DND-41 (cell line): ENCODE measurements at regions not wholly inside any gene's neighbourhood (a gene's known extent, or its start where the extent isn't known, plus 50 kb on each side); places are given as distances from the start of the nearest gene placed in this dataset.
"Not testable (repeated sequence)": the region's sequence is repeated elsewhere in the genome, so short reads cannot be mapped to it uniquely, and the experiment has no call there.

Experiments used
- ATAC-seq: fragments of 200-7000 bp; cut with Tn5 transposase; 3 replicates; pipeline ENCODE4 v1.9.1; 2021; ENCODE audit warnings: low read depth; ENCODE audit not compliant: insufficient read depth
- DNase-seq: peaks from one replicate; pipeline ENCODE4 v3.0.0-alpha.2; 2020
- H2AFZ ChIP-seq: 2 replicates; pipeline ENCODE4 v1.6.0; 2012; ENCODE audit warnings: low read depth, low read length
- H3K27ac ChIP-seq: 2 replicates; pipeline ENCODE4 v1.5.1; 2012; ENCODE audit warnings: low read length, inconsistent platforms
- H3K27me3 ChIP-seq: fragments of 200-600 bp; sonication (generic); 2 replicates; pipeline ENCODE4 v1.6.0; 2012; ENCODE audit warnings: low read length, mild to moderate bottlenecking, inconsistent platforms; ENCODE audit not compliant: insufficient read depth, poor library complexity
- H3K36me3 ChIP-seq: 2 replicates; pipeline ENCODE4 v1.5.1; 2012; ENCODE audit warnings: low read length, inconsistent platforms; ENCODE audit not compliant: insufficient read depth
- H3K4me1 ChIP-seq: 2 replicates; pipeline ENCODE4 v1.5.1; 2012; ENCODE audit warnings: mild to moderate bottlenecking, low read length; ENCODE audit not compliant: insufficient read depth
- H3K4me2 ChIP-seq: 2 replicates; pipeline ENCODE4 v1.6.0; 2012; ENCODE audit warnings: mild to moderate bottlenecking, moderate library complexity, low read length, inconsistent platforms; ENCODE audit not compliant: insufficient read depth
- H3K4me3 ChIP-seq, 2 experiments: fragments of 200-600 bp in 1 of 2; shearing (Covaris generic) in 1 of 2; 2 replicates each; pipeline ENCODE4 v1.5.1; 2012 to 2016; ENCODE audit warnings: inconsistent platforms in 2 of 2, low read length in 2 of 2, mild to moderate bottlenecking in 2 of 2, low read depth in 1 of 2, moderate library complexity in 1 of 2
- H3K79me2 ChIP-seq: 2 replicates; pipeline ENCODE4 v1.6.0; 2012; ENCODE audit warnings: low read length, inconsistent platforms; ENCODE audit not compliant: insufficient read depth
- H3K9ac ChIP-seq: 2 replicates; pipeline ENCODE4 v1.6.0; 2012; ENCODE audit warnings: low read depth, mild to moderate bottlenecking, inconsistent platforms, low read length, moderate library complexity
- H3K9me3 ChIP-seq: 2 replicates; pipeline ENCODE4 v1.5.1; 2012; ENCODE audit warnings: low read length, moderate library complexity, mild to moderate bottlenecking, inconsistent platforms; ENCODE audit not compliant: insufficient read depth, severe bottlenecking
- H4K20me1 ChIP-seq: 2 replicates; pipeline ENCODE4 v1.6.0; 2012; ENCODE audit warnings: low read length; ENCODE audit not compliant: insufficient read depth
- EZH2 ChIP-seq: IDR thresholded peaks from 3 replicates; pipeline ENCODE4 v1.6.1; 2012; ENCODE audit warnings: borderline replicate concordance, low read depth, mild to moderate bottlenecking, moderate library complexity, low read length, inconsistent platforms; ENCODE audit not compliant: severe bottlenecking
- TF ChIP-seq, protein P1 (sequence below): IDR thresholded peaks from 2 replicates; pipeline ENCODE4 v1.5.1; 2012; ENCODE audit warnings: borderline replicate concordance, low read length, moderate library complexity, mild to moderate bottlenecking; ENCODE audit not compliant: poor library complexity, severe bottlenecking; ENCODE audit errors: extremely low read depth

DNA sequence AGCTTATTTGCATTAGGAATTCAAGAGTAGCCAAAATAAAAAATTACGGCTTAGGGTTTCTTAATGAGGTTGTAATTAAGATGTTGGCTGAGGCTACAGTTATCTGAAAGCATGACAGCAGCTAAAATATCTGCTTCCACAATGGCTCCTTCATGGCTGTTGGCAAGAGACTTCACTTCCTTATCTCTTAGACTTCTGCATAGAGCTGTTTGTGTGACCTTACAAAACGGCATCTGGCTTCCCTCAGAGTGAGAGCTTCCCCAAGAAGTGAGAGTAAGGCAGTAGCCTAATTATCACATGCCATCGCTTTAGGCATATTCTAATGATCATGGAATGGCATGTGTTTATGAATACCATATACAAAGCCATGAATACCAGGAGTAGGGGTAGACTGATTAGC is 57.6 kb downstream of the CCDC59 start:
- Histone ChIP-seq H2AFZ (no peak overlapping the region), H3K36me3 (no peaks in the 10 kb centered on the region)
- no peak for DNase-seq

DNA sequence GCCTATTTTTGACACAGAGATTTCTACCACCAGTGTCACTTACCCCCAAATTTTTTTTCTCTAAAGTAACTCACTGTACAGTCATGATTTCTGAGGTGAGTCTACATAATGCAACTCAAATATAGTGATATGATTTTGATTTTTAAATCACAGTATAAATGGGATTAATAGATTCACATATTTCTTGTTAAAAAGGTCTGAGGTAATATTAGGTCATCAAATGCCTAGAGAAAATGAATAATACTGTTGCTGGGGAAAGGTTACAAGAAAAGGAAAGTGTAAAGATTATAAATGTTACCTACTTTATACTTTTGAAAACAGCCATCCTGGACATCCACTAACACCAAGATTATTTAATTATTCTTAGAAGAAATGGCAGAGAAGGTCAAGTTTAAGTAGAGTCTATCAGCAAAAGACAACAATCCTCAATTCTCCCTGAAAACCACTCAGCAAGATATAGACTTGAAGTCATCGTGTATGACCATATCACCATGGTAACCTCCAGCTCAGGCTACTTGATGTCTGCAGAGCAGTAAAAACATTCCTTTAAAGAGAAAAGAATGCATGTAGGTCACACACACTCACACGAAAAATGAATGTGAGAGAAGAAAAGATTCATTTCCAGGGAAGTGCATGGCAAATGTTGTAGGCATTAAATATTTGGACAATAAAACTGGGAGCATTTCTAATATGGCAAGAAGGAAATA is 58.7 kb downstream of the CCDC59 start:
- TF ChIP-seq, protein P1, sequence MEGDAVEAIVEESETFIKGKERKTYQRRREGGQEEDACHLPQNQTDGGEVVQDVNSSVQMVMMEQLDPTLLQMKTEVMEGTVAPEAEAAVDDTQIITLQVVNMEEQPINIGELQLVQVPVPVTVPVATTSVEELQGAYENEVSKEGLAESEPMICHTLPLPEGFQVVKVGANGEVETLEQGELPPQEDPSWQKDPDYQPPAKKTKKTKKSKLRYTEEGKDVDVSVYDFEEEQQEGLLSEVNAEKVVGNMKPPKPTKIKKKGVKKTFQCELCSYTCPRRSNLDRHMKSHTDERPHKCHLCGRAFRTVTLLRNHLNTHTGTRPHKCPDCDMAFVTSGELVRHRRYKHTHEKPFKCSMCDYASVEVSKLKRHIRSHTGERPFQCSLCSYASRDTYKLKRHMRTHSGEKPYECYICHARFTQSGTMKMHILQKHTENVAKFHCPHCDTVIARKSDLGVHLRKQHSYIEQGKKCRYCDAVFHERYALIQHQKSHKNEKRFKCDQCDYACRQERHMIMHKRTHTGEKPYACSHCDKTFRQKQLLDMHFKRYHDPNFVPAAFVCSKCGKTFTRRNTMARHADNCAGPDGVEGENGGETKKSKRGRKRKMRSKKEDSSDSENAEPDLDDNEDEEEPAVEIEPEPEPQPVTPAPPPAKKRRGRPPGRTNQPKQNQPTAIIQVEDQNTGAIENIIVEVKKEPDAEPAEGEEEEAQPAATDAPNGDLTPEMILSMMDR: no peak
- TF ChIP-seq EZH2: no peak
- H3K4me1 ChIP-seq: no peaks in the 10 kb centered on the region
- no peak for ATAC-seq
- no peaks in the 10 kb centered on the region for H3K27me3 ChIP-seq
- DNase-seq: no peak
- no peaks in the 10 kb centered on the region for H3K9me3 ChIP-seq
- no peaks in the 10 kb centered on the region for H3K36me3 ChIP-seq
- no peak overlapping the region for H3K9ac ChIP-seq
- no peaks in the 10 kb centered on the region for H3K79me2 ChIP-seq
- H3K27ac ChIP-seq: no peak overlapping the region
- H3K4me3 ChIP-seq: no peak overlapping the region
- H3K4me2 ChIP-seq: no peak overlapping the region
- no peak overlapping the region for H2AFZ ChIP-seq
- H4K20me1 ChIP-seq: no peaks in the 10 kb centered on the region

More for the DNA sequence above, 57.6 kb downstream of the CCDC59 start:
- no peak overlapping the region for H3K9ac ChIP-seq
- no peak overlapping the region for H3K27ac ChIP-seq
- no peaks in the 10 kb centered on the region for H4K20me1 ChIP-seq
- H3K4me1 ChIP-seq: no peaks in the 10 kb centered on the region
- no peak overlapping the region for H3K4me2 ChIP-seq
- no peak for ATAC-seq
- H3K27me3 ChIP-seq: no peaks in the 10 kb centered on the region
- no peaks in the 10 kb centered on the region for H3K79me2 ChIP-seq
- H3K4me3 ChIP-seq: no peak overlapping the region
- TF ChIP-seq, protein P1: no peak
- no peak for TF ChIP-seq EZH2
- H3K9me3 ChIP-seq: no peaks in the 10 kb centered on the region

DNA sequence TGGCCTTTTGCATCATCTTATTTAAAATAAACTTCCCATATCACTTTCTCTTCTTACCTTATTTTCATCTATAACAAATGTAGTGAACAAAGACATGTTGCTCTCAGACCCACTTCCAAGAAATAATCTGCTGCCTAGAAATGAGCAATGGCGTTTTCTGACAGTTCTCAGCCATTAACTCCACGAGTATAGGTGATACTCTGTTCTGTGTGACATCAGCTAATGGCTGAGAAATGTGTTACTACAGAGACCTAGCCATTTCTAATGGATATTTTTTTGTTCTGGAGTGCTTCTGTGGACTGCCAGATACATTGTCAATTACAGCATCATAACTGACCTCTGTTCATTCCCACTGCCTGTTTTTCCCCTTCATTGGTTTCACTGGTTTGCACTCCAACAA is 67.8 kb downstream of the CCDC59 start:
- no peak for TF ChIP-seq EZH2
- TF ChIP-seq, protein P1: no peak
- Histone ChIP-seq H4K20me1 (no peaks in the 10 kb centered on the region), H3K79me2 (no peaks in the 10 kb centered on the region), H3K4me1 (no peaks in the 10 kb centered on the region), H3K9ac (no peak overlapping the region), H3K9me3 (no peaks in the 10 kb centered on the region), H3K27ac (no peak overlapping the region), H3K27me3 (no peaks in the 10 kb centered on the region), H2AFZ (no peak overlapping the region), H3K36me3 (no peaks in the 10 kb centered on the region), H3K4me2 (no peak overlapping the region), H3K4me3 (no peak overlapping the region)
- no peak for DNase-seq
- ATAC-seq: no peak

DNA sequence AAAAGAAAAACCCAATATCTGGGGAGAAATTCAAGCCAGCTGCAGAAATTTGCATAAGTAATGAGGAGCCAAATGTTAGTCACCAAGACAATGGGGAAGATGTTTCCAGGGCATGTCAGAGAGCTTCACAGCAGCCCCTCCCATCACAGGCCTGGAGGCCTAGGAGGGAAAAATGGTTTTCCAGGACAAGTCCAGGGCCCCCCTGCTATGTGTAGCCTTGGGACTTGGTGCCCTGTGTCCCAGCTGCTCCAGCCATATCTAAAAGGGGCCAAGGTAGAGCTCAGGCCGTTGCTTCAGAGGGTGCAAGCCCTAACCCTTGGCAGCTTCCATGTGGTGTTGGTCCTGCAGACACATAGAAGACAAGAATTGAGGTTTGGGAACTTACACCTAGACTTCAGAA is 76.9 kb downstream of the CCDC59 start:
- not testable (repeated sequence) for H3K4me3 ChIP-seq, ATAC-seq, H4K20me1 ChIP-seq, H3K4me2 ChIP-seq, H3K79me2 ChIP-seq, H2AFZ ChIP-seq, H3K27me3 ChIP-seq, H3K4me1 ChIP-seq, H3K9ac ChIP-seq, H3K27ac ChIP-seq, DNase-seq, H3K36me3 ChIP-seq, H3K9me3 ChIP-seq
